IMR-90 (cell line): ENCODE measurements at regions not wholly inside any gene's neighbourhood (a gene's known extent, or its start where the extent isn't known, plus 50 kb on each side); places are given as distances from the start of the nearest gene placed in this dataset.

ENCODE experiments used
- ATAC-seq: fragments of 200-7000 bp; cut with Tn5 transposase; 2 replicates; pipeline ENCODE4 v1.9.1; 2020; ENCODE audit warnings: low read depth, mild to moderate bottlenecking, moderate library complexity
- BruUV-seq: library from RNA; stranded (reverse); fragments of 400-500 nt; replicated peaks from 2 replicates; lab custom pipeline; 2021; lab: Mats Ljungman, UMichigan
- CTCF ChIA-PET: fragments of 300-600 bp; formaldehyde crosslinking; extraction: SDS; loops from one replicate; lab custom pipeline; 2021; ENCODE audit warnings: antibody characterized with exemption; lab: Yijun Ruan, JAX
- POLR2A ChIA-PET: fragments of 300-600 bp; sonication (Branson Sonifier 250); formaldehyde crosslinking; loops from one replicate; lab custom pipeline; 2022; ENCODE audit warnings: antibody characterized with exemption; ENCODE audit not compliant: unreplicated experiment; lab: Charles Lee
- DNase-seq: peaks from one replicate; pipeline ENCODE4 v3.0.0; 2013
- H2AFZ ChIP-seq: replicated peaks from 2 replicates; pipeline ENCODE3; 2013; ENCODE audit warnings: low read length, mild to moderate bottlenecking; ENCODE audit not compliant: poor library complexity
- H2AK5ac ChIP-seq: 2 replicates; pipeline ENCODE4 v1.6.1; 2013; ENCODE audit warnings: low read depth, low read length, inconsistent platforms
- H2AK9ac ChIP-seq: replicated peaks from 2 replicates; pipeline ENCODE3; 2013; ENCODE audit warnings: mild to moderate bottlenecking, low read depth, low read length, moderate library complexity; ENCODE audit not compliant: poor library complexity
- H2BK120ac ChIP-seq: 2 replicates; pipeline ENCODE4 v1.6.1; 2013; ENCODE audit warnings: low read depth, low read length, inconsistent platforms
- H2BK15ac ChIP-seq: 3 replicates; pipeline ENCODE4 v1.6.1; 2013; ENCODE audit warnings: low read depth, low read length, inconsistent platforms
- H2BK20ac ChIP-seq: 2 replicates; pipeline ENCODE4 v1.6.1; 2013; ENCODE audit warnings: low read depth, mild to moderate bottlenecking, inconsistent platforms, low read length, moderate library complexity
- H2BK5ac ChIP-seq: 2 replicates; pipeline ENCODE4 v1.6.1; 2013; ENCODE audit warnings: mild to moderate bottlenecking, low read depth, low read length, inconsistent platforms; ENCODE audit not compliant: poor library complexity, severe bottlenecking
- H3K14ac ChIP-seq: replicated peaks from 2 replicates; pipeline ENCODE4 v1.6.1; 2013; ENCODE audit warnings: low read depth, low read length, inconsistent platforms
- H3K18ac ChIP-seq: 2 replicates; pipeline ENCODE4 v1.6.1; 2013; ENCODE audit warnings: low read depth, low read length, control low read depth
- H3K23ac ChIP-seq: 2 replicates; pipeline ENCODE4 v1.6.1; 2013; ENCODE audit warnings: low read depth, low read length, inconsistent platforms
- H3K27ac ChIP-seq: 2 replicates; pipeline ENCODE4 v1.5.1; 2013; ENCODE audit warnings: mild to moderate bottlenecking, control low read depth, low read length; ENCODE audit not compliant: insufficient read depth
- H3K27me3 ChIP-seq: 2 replicates; pipeline ENCODE4 v1.6.1; 2013; ENCODE audit warnings: low read length; ENCODE audit not compliant: control insufficient read depth, insufficient read depth
- H3K36me3 ChIP-seq: 2 replicates; pipeline ENCODE4 v1.6.1; 2013; ENCODE audit warnings: low read length, mixed read lengths; ENCODE audit not compliant: control insufficient read depth, insufficient read depth
- H3K4ac ChIP-seq: 2 replicates; pipeline ENCODE4 v1.6.1; 2013; ENCODE audit warnings: low read depth, low read length, inconsistent platforms
- H3K4me1 ChIP-seq: 2 replicates; pipeline ENCODE4 v1.6.1; 2013; ENCODE audit warnings: low read length, mixed read lengths; ENCODE audit not compliant: control insufficient read depth, insufficient read depth
- H3K4me2 ChIP-seq: 2 replicates; pipeline ENCODE4 v1.6.1; 2013; ENCODE audit warnings: low read depth, mild to moderate bottlenecking, control low read depth, low read length, moderate library complexity
- H3K4me3 ChIP-seq: 2 replicates; pipeline ENCODE4 v1.5.1; 2013; ENCODE audit warnings: low read depth, mild to moderate bottlenecking, control low read depth, low read length, moderate library complexity; ENCODE audit not compliant: insufficient read depth
- H3K56ac ChIP-seq: 2 replicates; pipeline ENCODE4 v1.6.1; 2013; ENCODE audit warnings: low read length, inconsistent platforms; ENCODE audit not compliant: insufficient read depth; ENCODE audit errors: extremely low read depth
- H3K79me1 ChIP-seq, 2 experiments: 2 replicates each; pipeline ENCODE4 v1.6.1; 2013; ENCODE audit warnings: low read length in 2 of 2, inconsistent platforms in 1 of 2, low read depth in 1 of 2
- H3K9ac ChIP-seq: 2 replicates; pipeline ENCODE4 v1.6.1; 2013; ENCODE audit warnings: low read depth, low read length, control low read depth
- H3K9me1 ChIP-seq: 2 replicates; pipeline ENCODE4 v1.6.1; 2013; ENCODE audit warnings: low read length, inconsistent platforms; ENCODE audit not compliant: insufficient read depth
- H3K9me3 ChIP-seq: 2 replicates; pipeline ENCODE4 v1.6.1; 2013; ENCODE audit warnings: low read length; ENCODE audit not compliant: control insufficient read depth, insufficient read depth
- H4K20me1 ChIP-seq: 2 replicates; pipeline ENCODE4 v1.6.1; 2013; ENCODE audit warnings: low read length, inconsistent platforms; ENCODE audit not compliant: insufficient read depth
- H4K5ac ChIP-seq: 2 replicates; pipeline ENCODE4 v1.6.1; 2013; ENCODE audit warnings: mild to moderate bottlenecking, low read depth, low read length, control low read depth
- H4K8ac ChIP-seq, 2 experiments: 2 replicates each; pipeline ENCODE4 v1.6.1; 2013; ENCODE audit warnings: low read depth in 2 of 2, low read length in 2 of 2, control low read depth in 1 of 2, inconsistent platforms in 1 of 2
- H4K91ac ChIP-seq: 2 replicates; pipeline ENCODE4 v1.6.1; 2013; ENCODE audit warnings: low read depth, low read length, inconsistent platforms; ENCODE audit not compliant: insufficient read depth
- BHLHE40 ChIP-seq: fragments of 150-350 bp; IDR thresholded peaks from 2 replicates; pipeline ENCODE4 v1.6.1; 2016; ENCODE audit warnings: mild to moderate bottlenecking, low read depth, low read length
- CEBPB ChIP-seq: IDR thresholded peaks from 2 replicates; pipeline ENCODE4 v1.6.1; 2012; ENCODE audit warnings: low read depth, low read length, improper control_type of control experiment
- CHD1 ChIP-seq: IDR thresholded peaks from 2 replicates; pipeline ENCODE4 v1.6.1; 2012; ENCODE audit warnings: low read depth, low read length, improper control_type of control experiment
- CTCF ChIP-seq: conservative IDR thresholded peaks from 2 replicates; pipeline ENCODE4 v1.5.1; 2012; ENCODE audit warnings: mild to moderate bottlenecking, low read depth, low read length, improper control_type of control experiment
- ELK1 ChIP-seq: fragments of 150-350 bp; IDR thresholded peaks from 2 replicates; pipeline ENCODE4 v1.6.1; 2016; ENCODE audit warnings: low read depth, mild to moderate bottlenecking, low read length, moderate library complexity, borderline replicate concordance
- FOS ChIP-seq: fragments of 150-350 bp; IDR thresholded peaks from 2 replicates; pipeline ENCODE4 v1.6.1; 2016; ENCODE audit warnings: low read depth, low read length
- MAFK ChIP-seq: IDR thresholded peaks from 2 replicates; pipeline ENCODE4 v1.6.1; 2012; ENCODE audit warnings: low read depth, low read length, improper control_type of control experiment
- MAZ ChIP-seq: IDR thresholded peaks from 2 replicates; pipeline ENCODE4 v1.6.1; 2012; ENCODE audit warnings: low read depth, mild to moderate bottlenecking, low read length, improper control_type of control experiment, moderate library complexity, borderline replicate concordance
- MXI1 ChIP-seq: IDR thresholded peaks from 2 replicates; pipeline ENCODE4 v1.6.1; 2012; ENCODE audit warnings: low read depth, mild to moderate bottlenecking, low read length, moderate library complexity, borderline replicate concordance
- NFE2L2 ChIP-seq: fragments of 150-350 bp; IDR thresholded peaks from 2 replicates; pipeline ENCODE4 v1.6.1; 2016; ENCODE audit warnings: low read depth, mild to moderate bottlenecking, low read length
- POLR2A ChIP-seq: IDR thresholded peaks from 2 replicates; pipeline ENCODE4 v1.6.1; 2012; ENCODE audit warnings: mild to moderate bottlenecking, low read depth, low read length
- RAD21 ChIP-seq: IDR thresholded peaks from 2 replicates; pipeline ENCODE4 v1.6.1; 2012; ENCODE audit warnings: low read length, improper control_type of control experiment
- RCOR1 ChIP-seq: IDR thresholded peaks from 2 replicates; pipeline ENCODE4 v1.6.1; 2012; ENCODE audit warnings: mild to moderate bottlenecking, low read length, improper control_type of control experiment; ENCODE audit not compliant: insufficient replicate concordance
- RFX5 ChIP-seq: IDR thresholded peaks from 2 replicates; pipeline ENCODE4 v1.8.0; 2012; ENCODE audit warnings: low read depth, mild to moderate bottlenecking, low read length, moderate library complexity
- SMC3 ChIP-seq: fragments of 150-350 bp; IDR thresholded peaks from 2 replicates; pipeline ENCODE4 v1.6.1; 2016; ENCODE audit warnings: low read depth, mild to moderate bottlenecking, antibody characterized with exemption, low read length, moderate library complexity
- USF2 ChIP-seq: fragments of 150-350 bp; IDR thresholded peaks from 2 replicates; pipeline ENCODE4 v1.6.1; 2017; ENCODE audit warnings: mild to moderate bottlenecking, antibody characterized with exemption, low read length, low read depth
- WGBS, 2 experiments: methylation state at CpG; one replicate each; pipeline versions ENCODE4 v1.1.5 to v1.1.7; 2013; ENCODE audit warnings: missing lambda C conversion rate in 2 of 2; ENCODE audit not compliant: insufficient read length in 1 of 2; ENCODE audit errors: extremely low coverage in 2 of 2; 5-methylcytosine and 5-hydroxymethylcytosine counted together
- dilution Hi-C: fragments of 300-500 bp; cut with HindIII; formaldehyde crosslinking; loops from one replicate; pipeline ENCODE4 v1.14.3; 2018; ENCODE audit warnings: low sequenced_read_pairs; ENCODE audit not compliant: unreplicated experiment
- in situ Hi-C: fragments of 300-500 bp; cut with MboI; formaldehyde crosslinking; loops from 3 replicates; pipeline ENCODE4 v1.14.3; 2019; ENCODE audit warnings: low sequenced_read_pairs, inconsistent platforms, mixed read lengths
- intact Hi-C: fragments of 100-400 bp; cut with micrococcal nuclease; formaldehyde crosslinking; loops from 2 replicates; pipeline ENCODE4 v1.10.0; 2022

- ATAC-seq = no peak
Observed at GRCh38 chr2:184162426-184162825, 435.9 kb upstream of the ZNF804A start.

More at GRCh38 chr2:184162426-184162825, 435.9 kb upstream of the ZNF804A start:
- no peak overlapping the region for H2AK9ac ChIP-seq
- H3K79me1 ChIP-seq = no peaks in the 10 kb centered on the region
- WGBS, 2 experiments = no CpG with 5 or more reads among the region's 2 CpGs
- in situ Hi-C loops = no loop called here
- intact Hi-C loops = no loop called here
- no peak for TF ChIP-seq RFX5
- no peak for TF ChIP-seq SMC3
- TF ChIP-seq RAD21 = no peak
- TF ChIP-seq CTCF = no peak
- no peak for TF ChIP-seq CEBPB
- TF ChIP-seq POLR2A = no peak
- TF ChIP-seq MXI1 = no peak
- TF ChIP-seq NFE2L2 = no peak
- no peak for TF ChIP-seq ELK1
- no peak for TF ChIP-seq BHLHE40
- no peak for TF ChIP-seq MAZ
- TF ChIP-seq CHD1 = no peak
- no peak for TF ChIP-seq FOS
- no peak for TF ChIP-seq USF2
- no peak for TF ChIP-seq MAFK
- TF ChIP-seq RCOR1 = no peak
- no peak overlapping the region for H4K8ac ChIP-seq
- H4K20me1 ChIP-seq = no peaks in the 10 kb centered on the region
- H3K36me3 ChIP-seq = no peaks in the 10 kb centered on the region
- H2BK5ac ChIP-seq = no peak overlapping the region
- dilution Hi-C loops = no loop called here
- CTCF ChIA-PET = no interaction called here
- no peak overlapping the region for H2BK120ac ChIP-seq
- no peak overlapping the region for H3K4me3 ChIP-seq
- H4K5ac ChIP-seq = no peak overlapping the region
- H3K27me3 ChIP-seq = no peaks in the 10 kb centered on the region
- DNase-seq = no peak
- no peaks in the 10 kb centered on the region for H3K9me1 ChIP-seq
- H3K23ac ChIP-seq = no peak overlapping the region
- H3K14ac ChIP-seq = no peak overlapping the region
- H3K9ac ChIP-seq = no peak overlapping the region
- no peak overlapping the region for H2BK15ac ChIP-seq
- H3K27ac ChIP-seq = no peak overlapping the region
- POLR2A ChIA-PET = no interaction called here
- no peak overlapping the region for H4K91ac ChIP-seq
- H3K9me3 ChIP-seq = peaks cover 3% of the 10 kb centered on the region; the same call in 1 of the 2 replicates
- H3K4me1 ChIP-seq = no peaks in the 10 kb centered on the region
- H2AFZ ChIP-seq = no peak overlapping the region
- H2BK20ac ChIP-seq = no peak overlapping the region
- no peak overlapping the region for H2AK5ac ChIP-seq
- no peak overlapping the region for H3K18ac ChIP-seq
- BruUV-seq = no TSS peak
- no peak overlapping the region for H3K56ac ChIP-seq
- no peak overlapping the region for H3K4ac ChIP-seq
- no peak overlapping the region for H3K4me2 ChIP-seq
